Left lung (tissue), 4 donors: ENCODE measurements at regions not wholly inside any gene's neighbourhood (a gene's known extent, or its start where the extent isn't known, plus 50 kb on each side); places are given as distances from the start of the nearest gene placed in this dataset.

Experiments used
- ATAC-seq: fragments of 200-7000 bp; cut with Tn5 transposase; one replicate; pipeline ENCODE4 v1.9.1; 2020; ENCODE audit warnings: moderate library complexity
- DNase-seq, 4 donors: peaks; one replicate each; pipeline ENCODE4 v3.0.0-alpha.2; 2013 to 2020
- H3K27ac ChIP-seq, 2 donors: fragments of 200-600 bp; sonication (generic) in 1 of 2; one replicate each; pipeline versions ENCODE4 v1.5.0 to v1.8.0; 2020 to 2021
- H3K27me3 ChIP-seq, 2 donors: fragments of 200-600 bp; sonication (generic) in 1 of 2; one replicate each; pipeline versions ENCODE4 v1.5.0 to v1.8.0; 2020 to 2021
- H3K36me3 ChIP-seq, 2 donors: fragments of 200-600 bp; sonication (generic) in 1 of 2; one replicate each; pipeline versions ENCODE4 v1.5.0 to v1.8.0; 2020 to 2021
- H3K4me1 ChIP-seq, 2 donors: fragments of 200-600 bp; one replicate each; pipeline ENCODE4 v1.8.0; 2021
- H3K4me3 ChIP-seq, 2 donors: fragments of 200-600 bp; sonication (generic) in 1 of 2; one replicate each; pipeline versions ENCODE4 v1.5.0 to v1.8.0; 2020 to 2021; ENCODE audit warnings: mild to moderate bottlenecking in 1 of 2
- H3K9me3 ChIP-seq, 2 donors: fragments of 200-600 bp; sonication (generic) in 1 of 2; one replicate each; pipeline versions ENCODE4 v1.5.0 to v1.8.0; 2020 to 2021
- intact Hi-C, 2 donors: fragments of 100-400 bp; cut with DNase I; formaldehyde crosslinking; loops; one replicate each; pipeline versions ENCODE4 v1.11.2 to v1.14.2; 2022
- TF ChIP-seq, protein P1 (sequence below), 2 donors: fragments of 200-600 bp; sonication (generic) in 1 of 2; IDR thresholded peaks; one replicate each; pipeline versions ENCODE4 v1.5.0 to v1.8.0; 2021; ENCODE audit warnings: antibody characterized with exemption in 2 of 2
- donor health status: DM: no; HTN: yes; CAD: no.
- donor health status: DM: no; HTN: no; CAD: no.

DNA sequence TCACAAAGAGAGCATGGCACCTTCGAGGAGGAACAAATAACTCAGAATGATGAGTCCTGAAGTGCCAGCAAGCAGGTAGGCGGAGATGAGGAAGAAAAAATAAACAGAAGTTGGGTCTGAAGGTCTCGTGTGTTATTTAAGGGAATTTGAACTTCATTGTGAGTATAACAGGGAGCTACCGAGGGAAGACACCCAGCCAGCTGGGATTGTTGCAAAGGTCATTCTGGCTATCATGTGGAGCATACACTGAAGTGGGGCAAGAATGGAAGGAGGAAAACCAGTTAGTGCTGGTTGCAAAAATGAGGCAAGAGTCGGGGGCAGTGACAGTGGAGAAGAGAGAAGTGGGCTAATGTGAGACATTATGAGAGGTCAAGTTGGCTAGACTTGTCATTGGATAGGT is 53.6 kb upstream of the RAP1A start:
- TF ChIP-seq, protein P1, sequence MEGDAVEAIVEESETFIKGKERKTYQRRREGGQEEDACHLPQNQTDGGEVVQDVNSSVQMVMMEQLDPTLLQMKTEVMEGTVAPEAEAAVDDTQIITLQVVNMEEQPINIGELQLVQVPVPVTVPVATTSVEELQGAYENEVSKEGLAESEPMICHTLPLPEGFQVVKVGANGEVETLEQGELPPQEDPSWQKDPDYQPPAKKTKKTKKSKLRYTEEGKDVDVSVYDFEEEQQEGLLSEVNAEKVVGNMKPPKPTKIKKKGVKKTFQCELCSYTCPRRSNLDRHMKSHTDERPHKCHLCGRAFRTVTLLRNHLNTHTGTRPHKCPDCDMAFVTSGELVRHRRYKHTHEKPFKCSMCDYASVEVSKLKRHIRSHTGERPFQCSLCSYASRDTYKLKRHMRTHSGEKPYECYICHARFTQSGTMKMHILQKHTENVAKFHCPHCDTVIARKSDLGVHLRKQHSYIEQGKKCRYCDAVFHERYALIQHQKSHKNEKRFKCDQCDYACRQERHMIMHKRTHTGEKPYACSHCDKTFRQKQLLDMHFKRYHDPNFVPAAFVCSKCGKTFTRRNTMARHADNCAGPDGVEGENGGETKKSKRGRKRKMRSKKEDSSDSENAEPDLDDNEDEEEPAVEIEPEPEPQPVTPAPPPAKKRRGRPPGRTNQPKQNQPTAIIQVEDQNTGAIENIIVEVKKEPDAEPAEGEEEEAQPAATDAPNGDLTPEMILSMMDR (IDR thresholded peaks at IDR 0.05), result no peak
- Histone ChIP-seq H3K4me1 (peaks cover 0 to 2% of the 10 kb centered on the region in 2 donors), H3K36me3 (no peaks in the 10 kb centered on the region), H3K27ac (no peak overlapping the region), H3K27me3 (no peaks in the 10 kb centered on the region), H3K4me3 (no peak overlapping the region), H3K9me3 (no peaks in the 10 kb centered on the region)
- intact Hi-C loops, result no loop called here
- DNase-seq (no peak), ATAC-seq (no peak)

DNA sequence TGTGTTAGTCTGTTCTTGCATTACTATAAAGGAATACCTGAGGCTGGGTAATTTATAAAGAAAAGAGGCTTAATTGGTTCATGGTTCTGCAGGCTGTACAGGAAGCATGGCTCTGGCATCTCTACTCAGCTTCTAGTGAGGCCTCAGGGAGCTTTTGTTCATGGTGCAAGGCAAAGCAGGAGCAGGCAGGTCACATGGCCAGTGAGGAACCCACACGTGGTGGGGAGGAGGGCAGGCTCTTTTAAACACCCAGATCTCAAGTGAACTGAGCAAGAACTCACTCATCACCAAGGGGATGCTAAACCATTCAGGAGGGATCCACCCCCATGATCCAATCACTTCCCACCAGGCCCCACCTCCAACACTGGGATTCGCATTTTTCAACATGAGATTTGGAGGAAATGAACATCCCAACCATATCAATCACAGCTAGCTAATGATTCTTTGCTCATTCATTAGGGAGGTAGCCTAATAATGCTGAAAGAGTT is 51.4 kb upstream of the RAP1A start:
- no peak for DNase-seq
- Histone ChIP-seq H3K27ac (no peak overlapping the region), H3K27me3 (no peaks in the 10 kb centered on the region), H3K36me3 (no peaks in the 10 kb centered on the region), H3K9me3 (no peaks in the 10 kb centered on the region), H3K4me1 (peaks cover 10 to 12% of the 10 kb centered on the region in 2 donors), H3K4me3 (no peak overlapping the region)
- TF ChIP-seq, protein P1 (IDR thresholded peaks at IDR 0.05), result no peak
- intact Hi-C loops, result no loop called here
- ATAC-seq, result no peak
